HG03139 (cell line): ENCODE measurements at regions not wholly inside any gene's neighbourhood (a gene's known extent, or its start where the extent isn't known, plus 50 kb on each side); places are given as distances from the start of the nearest gene placed in this dataset.

Experiments used
- ATAC-seq: cut with Tn5 transposase; IDR thresholded peaks from one replicate; pipeline ENCODE4 v1.9.1; 2021; ENCODE audit not compliant: unreplicated experiment

DNA sequence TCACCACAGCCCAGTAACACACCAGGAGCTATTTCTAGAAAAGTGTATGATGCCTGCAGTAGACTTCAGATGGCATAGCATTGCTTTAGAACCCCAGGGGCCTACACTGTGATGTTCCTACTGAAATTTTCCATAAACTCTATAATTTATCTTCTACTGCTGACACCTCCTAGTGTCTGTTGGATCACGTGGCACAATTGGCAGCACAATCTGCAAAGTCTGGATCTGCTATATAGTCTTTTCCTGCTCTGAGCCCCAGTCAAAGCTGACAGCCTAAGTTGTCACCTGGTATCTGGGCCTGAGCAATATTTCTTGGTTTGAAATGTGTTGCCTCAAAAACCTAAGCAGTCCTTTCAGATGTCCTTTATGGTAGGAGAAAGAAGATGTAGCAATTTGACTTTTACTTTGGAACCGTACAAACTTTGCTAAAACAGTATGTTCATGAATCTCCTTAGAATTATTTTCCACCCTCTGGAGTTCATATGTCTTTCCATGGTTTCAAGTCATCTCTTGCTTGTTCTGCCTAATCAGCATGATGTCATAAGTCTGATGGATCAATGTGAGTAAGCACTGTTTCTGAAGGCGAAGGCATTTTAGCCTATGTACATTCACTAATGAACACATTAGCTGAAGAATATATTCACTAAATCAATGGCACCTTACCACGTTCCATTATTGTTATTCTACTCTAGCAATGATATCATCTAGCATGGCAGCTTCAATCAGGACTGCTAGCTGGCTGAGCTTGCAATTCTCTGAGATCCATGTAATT is 536.5 kb upstream of the NBEA start:
- ATAC-seq: no peak

DNA sequence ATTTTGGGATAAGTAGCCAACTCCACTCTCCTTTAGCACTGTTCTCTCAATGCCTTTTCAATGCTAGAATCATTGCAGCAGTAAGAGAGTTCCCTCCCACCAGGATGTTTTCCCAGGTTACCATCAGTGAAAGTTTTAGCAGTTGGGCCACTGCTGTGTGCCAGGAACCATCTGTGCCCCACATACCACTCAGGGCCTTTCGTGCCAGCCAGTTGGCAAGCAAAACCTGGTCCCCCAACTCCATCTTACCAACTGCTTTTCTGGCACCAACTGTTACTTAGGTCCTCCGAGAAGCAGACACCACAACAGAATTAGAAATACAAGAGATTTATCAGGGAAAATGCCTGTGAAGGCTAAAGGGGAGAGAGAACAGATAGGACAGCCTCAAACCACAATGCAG is 533.4 kb upstream of the NBEA start:
- ATAC-seq: no peak

DNA sequence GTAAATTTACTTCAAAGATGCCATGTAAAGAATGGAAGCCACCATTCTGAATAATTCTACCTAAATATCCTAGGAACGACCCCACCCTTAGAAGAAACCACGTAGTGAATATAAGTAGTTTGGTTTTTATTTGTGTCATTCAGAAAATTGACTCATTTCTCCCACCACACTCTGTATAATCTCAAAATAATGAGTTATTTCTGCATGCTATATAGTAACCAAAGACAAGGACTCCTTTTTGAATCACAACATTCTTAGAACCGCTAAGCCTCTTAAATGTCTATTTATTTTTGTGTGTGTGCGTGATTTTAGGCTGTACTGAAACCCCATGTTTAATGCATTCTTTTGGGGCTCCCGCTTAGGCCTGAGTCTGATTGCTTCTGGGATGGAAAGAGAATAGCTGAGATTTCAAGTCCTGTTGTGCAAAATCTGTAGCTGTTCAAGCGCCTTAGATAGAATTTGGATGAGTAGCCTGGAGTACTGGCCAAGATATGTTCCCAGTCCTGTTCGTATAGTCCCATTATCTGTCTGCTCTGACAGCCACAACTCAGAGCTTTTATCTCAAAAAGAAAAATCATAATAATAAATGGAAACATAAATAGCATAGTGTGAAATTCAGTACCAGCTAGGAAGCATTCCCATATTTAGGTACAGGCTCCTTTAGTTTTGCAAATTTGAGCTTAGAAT is 532.4 kb upstream of the NBEA start:
- ATAC-seq: no peak

DNA sequence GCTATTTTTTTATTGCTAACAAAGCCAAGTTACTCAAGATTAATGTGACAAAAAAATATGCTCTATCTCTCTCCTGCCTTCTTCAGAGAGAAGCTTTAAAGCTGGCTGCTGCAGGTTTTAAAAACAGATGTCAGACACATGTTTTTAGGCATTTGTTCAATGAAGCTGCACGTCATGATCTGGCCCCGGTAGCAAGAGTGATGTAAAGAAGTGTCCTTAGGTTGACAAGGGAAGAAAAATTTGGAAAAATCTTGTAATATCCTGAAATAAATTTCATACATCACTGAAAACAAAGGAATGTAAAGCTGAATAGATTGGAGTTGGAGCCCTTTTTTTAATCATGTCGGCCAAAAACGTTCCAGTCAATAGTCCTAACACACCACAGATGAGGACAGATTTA is 531.4 kb upstream of the NBEA start:
- ATAC-seq: no peak

DNA sequence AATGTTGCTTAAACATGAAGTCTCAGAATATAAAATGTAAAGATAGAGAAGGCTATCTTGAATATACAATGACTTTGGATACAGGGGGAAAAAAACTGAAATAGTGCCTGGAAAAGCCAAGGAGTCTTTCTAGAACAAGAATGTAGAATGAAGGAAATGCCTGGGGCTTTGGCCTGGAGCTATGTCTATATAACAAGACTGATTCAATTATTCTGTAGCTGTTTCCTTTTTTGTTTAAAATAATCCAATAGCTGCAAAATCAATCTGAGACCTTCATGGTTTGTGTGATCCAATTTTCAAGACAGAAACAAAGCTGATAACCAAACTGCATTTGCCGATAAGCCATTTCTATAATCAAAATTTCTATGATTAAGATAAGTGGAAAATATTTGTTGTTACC is 530.9 kb upstream of the NBEA start:
- ATAC-seq: no peak

DNA sequence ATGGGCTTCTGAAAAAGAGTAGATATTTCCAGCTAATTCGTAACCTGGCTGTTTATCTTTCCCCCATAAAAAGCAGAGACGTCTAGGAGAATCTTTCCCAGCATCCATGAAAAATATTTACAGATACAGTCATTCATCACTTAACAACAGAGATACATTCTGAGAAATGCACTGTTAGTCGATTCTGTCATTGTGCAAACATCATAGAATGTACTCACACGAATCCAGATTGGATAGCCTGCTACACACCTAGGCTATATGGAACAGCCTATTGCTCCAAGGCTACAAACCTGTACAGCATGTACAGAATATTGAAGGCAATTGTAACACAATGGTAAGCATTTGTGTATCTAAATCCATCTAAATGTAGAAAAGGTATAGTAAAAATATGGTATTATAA is 530.2 kb upstream of the NBEA start:
- ATAC-seq: no peak

DNA sequence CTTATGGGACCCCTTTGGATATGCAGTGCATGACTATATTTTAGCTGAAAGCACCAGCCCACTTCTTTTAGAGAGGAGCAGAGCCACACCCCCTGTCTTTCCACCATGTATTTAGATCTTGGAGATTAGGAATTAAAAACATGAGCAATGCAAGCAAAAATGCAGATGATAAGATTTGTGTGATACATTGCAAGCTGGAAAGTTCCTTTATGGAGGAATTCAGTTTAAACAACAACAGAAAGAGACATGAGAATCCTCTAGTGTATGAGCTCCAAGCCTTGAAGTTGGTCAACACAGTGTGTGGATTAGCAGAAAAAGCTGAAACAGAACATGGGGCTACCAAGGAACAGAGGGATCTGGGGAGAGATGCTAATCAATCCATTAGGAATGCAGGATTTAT is 529.8 kb upstream of the NBEA start:
- ATAC-seq: no peak

DNA sequence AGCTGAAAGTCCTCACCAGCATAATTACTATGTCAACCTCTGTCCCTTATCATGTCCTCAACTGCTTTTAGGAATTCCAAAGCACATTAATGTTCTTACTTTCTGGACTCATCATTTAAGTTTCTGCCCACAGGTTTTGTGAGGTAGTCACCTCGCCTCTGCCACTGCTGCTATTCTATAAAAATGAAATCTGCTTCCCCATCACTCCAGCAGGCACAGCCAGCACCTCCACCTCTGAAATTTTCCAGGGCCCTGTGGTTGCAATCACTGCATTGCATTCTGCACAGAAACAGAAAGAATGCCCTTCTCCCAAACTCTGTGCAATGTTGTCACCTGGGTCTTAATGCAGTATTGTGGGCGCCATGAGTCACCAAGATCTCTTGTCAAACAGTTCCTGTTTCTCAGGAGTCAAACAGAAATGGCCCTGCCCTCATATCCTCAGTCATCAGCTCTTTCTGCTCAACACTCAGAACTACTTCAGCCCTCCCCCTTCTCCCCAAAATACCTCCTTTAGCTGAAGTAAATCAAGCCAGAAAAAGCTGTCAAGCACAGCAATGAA is 529.2 kb upstream of the NBEA start:
- ATAC-seq: no peak

DNA sequence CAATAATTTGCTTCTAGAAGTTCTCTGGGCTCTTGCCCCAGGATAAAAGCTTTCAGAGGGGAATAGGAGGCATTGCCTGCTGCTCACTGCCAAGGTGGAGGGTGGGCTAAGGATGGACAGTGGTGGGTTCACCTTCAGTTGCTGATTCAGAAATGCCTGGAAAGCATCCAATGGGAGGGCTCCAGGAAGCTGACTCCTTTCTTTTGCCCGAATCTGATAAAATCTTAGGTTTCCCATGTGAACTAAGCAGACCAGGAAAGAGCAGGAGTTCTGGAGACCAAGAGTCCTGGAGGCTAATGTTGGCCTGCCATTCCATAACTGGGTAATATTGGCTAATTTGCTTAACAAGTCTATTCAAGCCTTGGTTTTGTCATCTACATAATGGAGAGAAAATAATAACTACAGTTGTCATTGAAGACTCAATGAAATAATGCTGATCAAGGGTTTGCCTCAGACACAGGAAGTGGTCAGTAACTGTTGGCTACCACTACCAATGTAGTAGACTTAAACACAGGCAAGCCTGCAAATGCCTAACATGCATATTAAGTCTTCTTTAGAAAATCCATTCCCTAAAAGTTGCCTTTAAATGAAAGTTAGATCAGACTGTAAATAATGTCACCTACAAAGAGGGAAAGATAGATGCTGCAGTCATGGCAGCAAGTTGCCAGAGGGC is 528.4 kb upstream of the NBEA start:
- ATAC-seq: no peak

DNA sequence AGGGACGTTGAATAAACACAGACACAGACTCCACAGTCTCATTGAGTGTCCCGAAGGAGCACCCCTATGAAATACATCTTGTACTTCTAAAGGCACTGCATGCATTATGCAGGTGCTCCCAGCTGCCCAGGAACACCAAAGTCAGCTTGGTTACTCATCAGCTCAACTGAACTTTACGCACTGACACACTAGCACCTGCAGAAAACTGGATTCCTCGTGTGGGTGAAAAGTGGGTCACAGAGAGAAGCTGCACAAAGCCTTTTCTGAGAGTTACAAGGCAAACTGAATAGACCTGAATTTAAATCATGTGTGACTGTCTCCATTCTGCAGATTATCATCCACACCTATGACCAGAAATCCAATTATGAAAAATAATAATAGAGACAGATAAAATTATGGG is 527.5 kb upstream of the NBEA start:
- ATAC-seq: no peak

DNA sequence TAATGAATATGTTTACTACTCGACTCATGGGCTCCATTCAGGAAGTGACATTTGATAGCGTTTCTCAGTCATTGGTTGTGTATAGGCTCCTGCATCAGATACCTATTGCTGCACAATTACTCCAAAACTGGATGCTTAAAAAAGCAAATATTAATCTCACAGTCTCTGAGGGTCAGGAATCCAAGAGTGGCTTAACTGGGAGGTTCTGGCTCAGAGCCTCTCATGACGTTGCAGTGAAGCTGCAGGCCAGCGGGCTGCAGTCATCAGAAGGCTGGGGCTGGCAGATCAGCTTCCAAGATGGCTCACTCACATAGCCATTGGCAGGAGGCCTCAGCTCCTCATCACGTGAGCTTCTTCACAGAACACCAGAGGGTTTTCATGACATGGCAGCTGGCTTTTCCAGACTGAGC is 525.1 kb upstream of the NBEA start:
- ATAC-seq: no peak

DNA sequence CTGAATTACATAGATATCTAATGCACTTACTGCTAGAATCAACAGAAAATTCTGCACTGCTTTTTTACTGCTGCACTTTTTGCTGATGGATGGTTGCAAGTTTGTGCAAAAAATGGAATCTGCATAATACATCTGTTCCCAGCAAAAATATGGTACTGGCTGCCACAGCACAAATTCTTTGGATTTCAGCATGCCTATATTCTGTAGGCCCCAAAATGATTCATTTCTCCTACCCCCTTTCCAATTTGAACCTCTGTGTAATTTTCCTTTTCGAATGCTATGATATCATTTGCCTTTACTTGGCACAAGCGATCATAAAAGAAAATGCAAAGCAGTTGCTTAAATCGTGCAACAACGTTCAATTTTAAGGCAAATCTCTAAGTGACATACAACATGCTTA is 524.2 kb upstream of the NBEA start:
- ATAC-seq: no peak

DNA sequence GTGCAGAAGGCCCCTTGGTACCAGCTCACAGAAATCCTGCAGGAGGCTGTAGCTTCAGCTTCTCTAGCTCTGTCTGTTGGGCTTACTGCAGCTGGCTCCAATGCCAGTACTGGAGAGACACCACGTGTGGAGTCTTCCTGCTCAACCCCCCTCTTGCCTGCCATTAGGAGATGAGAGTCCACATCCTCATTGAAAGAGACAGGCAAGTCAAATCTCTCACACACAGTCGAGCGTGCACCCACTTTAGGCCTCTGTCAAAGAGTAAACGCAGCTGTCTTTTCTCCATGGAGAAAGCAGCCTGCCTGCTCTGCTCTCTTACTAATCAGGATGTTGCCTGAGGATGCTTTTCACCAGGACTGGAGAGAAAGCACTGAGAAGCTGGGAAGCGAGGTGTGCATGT is 523.0 kb upstream of the NBEA start:
- no peak for ATAC-seq

DNA sequence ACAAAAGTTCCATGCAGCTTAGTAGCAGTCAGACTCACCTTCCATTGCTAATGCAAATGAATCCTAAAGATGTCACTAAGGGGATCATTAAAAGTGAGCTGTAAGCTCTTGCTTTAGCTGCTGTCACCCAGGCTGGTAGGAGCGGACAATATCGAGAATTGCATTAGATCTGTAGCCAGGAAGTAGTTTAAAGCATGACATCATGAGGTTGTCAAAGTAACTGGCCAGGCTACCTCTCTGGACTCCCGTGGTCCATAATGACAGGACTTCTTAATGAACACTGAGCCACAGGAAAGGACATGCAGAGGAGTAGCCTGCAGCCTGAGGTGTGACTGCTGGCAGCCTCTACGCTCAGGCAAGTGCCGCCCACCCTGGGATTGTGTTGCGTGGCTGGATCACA is 522.3 kb upstream of the NBEA start:
- no peak for ATAC-seq

DNA sequence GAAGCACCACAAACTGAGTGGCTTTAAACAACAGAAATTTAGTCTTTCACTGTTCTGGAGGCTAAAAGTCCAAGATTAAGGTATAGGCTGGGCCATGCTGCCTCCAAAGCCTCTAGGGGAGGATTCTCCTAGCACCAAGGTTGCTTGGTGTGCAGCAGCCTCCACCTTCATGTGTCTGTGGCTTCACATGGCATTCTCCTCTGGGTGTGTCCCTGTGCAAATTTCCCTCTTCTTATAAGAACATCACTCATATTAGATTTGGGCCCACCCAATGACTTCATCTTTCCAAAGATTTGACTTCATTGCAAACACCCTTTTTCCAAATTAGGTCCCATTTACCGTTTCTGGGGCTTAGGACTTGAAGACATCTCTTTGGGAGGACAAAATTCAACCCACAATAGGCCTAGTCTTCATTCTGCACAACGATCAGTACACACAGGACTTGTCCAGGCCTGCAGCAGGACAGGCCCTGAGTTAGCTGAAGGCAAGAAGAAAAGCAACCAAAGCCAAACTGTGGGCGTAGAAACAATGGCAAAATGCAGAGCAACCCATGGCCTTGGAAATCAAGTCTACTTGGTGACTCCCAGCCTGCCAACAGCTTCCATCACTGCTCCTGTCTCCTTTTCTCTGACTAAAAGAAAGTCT is 521.2 kb upstream of the NBEA start:
- ATAC-seq: no peak

DNA sequence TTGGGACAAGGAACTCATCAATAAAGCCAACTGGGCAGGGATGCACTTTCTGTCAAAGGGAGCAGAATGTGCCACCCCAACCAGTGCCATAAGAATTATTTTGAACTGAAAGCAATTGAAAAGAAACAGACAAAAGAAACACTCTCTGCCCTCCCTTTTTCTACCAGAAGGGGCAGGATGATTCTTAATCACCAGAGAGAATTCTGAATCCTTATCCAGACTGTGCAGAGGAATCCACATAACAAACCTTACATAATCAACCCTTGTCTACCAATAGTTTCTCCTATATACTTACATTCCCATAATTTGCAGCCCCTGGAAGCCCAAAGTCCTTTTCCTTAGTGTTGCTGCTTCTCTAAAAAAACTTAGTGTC is 520.7 kb upstream of the NBEA start:
- no peak for ATAC-seq

DNA sequence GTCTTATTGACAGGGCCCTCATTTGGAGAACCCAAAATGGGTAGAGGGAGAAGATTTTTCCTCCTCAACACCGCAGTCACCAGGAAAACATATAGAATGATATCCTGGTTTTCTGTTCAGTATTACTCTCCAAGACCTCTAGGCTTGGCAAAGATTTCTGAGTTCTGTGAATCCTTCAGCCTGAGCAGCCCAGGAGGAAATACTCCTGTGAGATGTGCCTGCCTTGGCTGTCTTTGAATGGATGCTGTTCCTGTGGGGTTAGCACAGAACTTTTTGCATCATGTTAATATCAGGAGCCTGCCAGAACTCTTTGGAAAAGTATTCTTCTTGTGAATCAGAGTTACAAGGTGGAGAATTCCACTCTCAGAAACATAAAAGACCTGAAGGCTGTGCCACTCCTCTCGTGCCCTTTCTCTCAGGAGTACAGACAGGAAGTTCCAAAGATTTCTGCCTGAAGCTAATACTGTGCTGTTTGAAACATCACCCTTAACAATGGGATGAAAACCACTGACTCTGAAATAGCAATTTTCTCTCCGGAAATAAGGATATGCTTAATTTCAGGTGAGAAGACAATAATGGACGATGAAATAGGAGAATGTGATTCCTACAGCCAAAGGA is 520.1 kb upstream of the NBEA start:
- no peak for ATAC-seq

DNA sequence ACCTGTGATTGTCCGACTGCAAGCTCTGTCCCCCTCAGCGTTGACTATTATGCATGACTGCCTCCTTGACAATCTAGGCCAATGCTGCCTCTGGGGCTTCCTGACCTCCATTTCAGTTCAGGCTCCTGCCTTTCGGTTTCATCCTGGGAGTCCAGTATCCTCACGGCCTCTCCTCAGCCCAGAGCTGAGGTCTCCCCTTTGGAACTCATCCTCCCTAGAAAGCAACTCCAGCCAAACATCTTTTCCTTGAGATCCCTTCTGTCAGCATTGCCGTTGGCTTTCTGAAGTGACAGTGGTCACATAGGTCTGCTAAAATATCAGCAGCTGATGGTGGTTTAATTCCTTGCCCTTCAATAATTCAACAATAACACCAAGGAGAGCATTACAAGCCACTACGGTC is 519.1 kb upstream of the NBEA start:
- no peak for ATAC-seq

DNA sequence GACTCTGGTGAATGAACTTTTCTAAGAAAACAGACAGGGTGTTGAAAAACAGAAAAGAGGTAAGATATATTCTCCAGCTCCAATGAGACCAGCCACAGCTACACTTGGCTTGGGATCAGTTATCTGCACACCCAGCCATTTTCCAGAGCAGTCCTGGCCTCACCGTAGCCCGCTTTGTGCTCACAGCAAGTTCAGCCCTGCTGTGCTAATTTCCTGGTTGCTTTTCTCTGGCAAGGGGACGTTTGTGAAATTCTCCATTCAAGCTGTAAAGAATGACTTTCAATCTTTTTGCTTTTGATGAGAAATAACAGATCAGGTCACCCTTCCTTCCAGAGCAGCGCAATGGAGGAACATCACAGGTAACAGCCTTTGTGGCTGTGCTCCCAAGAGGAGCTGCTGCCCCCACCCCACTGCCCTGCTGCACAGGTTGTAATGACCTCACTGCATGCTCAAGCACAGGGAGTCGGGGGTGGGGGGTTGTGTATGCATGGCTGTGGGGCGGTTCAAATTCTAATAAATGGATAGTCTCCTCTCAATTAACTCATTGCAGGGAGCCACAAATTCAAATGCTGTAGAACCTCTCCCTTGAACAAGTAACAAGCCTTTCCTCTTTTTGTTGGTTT is 516.6 kb upstream of the NBEA start:
- no peak for ATAC-seq

DNA sequence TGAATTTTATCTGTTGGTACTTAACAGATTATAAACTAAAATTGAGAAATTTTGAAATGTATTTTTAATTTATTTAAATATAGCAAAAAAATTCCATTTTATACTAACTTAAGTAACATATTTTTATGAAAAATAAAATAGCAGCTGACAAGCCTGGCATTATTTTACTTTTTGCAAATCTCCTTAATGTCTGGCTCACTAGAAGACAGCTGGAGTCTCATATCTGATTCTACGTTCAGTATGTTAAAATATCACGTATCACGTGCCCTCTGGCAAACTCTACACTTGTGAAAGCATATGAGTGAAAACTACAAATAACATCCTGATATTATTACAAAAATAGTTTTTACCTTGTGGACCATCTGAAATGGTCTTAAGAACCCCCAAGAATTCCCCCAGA is 513.2 kb upstream of the NBEA start:
- ATAC-seq: no peak

DNA sequence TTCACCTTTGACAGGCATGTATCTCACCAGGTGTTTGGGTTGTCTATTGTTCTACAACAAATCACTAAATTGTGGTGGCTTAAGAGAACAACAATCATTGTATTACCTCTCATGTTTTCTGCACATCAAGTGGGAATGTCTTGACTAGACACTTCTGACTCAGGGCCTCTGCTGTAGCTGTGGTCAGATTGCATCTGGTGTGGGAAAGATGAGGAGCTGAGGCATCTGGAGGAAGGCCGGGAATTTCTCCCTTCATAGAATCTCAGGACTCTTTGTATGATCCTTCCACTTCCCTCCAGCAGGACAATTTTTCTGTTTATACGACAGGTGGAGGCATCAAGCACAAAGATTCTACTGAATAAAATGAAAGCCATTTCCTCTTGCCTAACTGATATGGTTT is 511.8 kb upstream of the NBEA start:
- ATAC-seq: no peak
